Iris pigment epithelial cell (primary cell): ENCODE measurements at regions not wholly inside any gene's neighbourhood (a gene's known extent, or its start where the extent isn't known, plus 50 kb on each side); places are given as distances from the start of the nearest gene placed in this dataset.

ENCODE experiments used
- DNase-seq: peaks from one replicate; pipeline ENCODE4 v3.0.0-alpha.2; 2011; ENCODE audit warnings: low read depth

DNA sequence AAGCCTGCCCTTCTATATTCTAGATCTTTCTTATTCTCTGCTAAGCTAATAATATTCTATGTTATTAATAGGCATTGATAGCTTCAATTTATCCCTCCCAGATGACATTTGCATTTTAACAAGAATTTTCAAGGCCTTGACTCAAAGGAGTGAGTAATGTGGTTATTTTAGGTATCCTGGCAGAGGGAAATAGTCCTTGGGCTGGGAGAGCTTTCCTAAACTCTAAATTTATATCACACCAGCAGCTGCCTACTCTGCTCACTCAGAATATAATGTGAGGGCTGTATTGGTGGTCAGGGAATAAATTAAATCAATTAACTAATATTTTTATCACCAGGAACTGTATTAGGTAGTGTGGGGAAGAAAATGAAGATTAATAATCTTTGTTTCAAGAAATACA, 74.8 kb upstream of the ADAM23 start:
- DNase-seq = no peak

DNA sequence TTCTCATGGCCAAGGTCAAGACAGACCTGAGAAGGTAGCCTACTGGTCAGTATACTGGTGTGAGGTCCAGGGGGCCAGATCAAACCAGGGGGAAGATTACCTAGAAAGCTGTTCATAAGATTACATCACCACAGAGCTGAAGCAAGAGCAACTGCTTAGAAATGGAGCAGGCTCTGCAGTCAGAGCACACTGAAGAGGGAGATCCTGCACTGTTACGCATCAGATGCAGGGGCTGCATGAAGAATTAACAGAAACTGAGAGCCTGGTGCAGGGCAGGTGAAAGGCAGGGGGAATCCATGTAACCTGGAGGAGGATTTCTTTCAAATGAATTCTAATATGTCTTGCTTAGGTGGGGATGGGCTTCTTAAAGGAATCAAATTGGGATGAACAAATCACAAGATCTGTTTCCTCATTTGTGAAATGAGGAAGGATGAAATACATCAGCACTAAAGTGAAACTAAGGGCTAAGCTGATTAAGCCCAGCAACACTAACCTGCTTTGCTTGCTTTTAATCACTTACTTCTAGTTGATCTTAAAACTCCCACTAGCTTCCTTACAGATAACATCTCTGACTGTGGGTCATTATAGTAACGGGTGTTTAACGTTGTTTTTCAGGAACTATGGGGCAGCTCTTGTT, 74.3 kb upstream of the ADAM23 start:
- peak; percentile 7 for DNase-seq

- no peak for DNase-seq
Observed at GRCh38 chr2:206375956-206376355, 67.4 kb upstream of the ADAM23 start.

DNA sequence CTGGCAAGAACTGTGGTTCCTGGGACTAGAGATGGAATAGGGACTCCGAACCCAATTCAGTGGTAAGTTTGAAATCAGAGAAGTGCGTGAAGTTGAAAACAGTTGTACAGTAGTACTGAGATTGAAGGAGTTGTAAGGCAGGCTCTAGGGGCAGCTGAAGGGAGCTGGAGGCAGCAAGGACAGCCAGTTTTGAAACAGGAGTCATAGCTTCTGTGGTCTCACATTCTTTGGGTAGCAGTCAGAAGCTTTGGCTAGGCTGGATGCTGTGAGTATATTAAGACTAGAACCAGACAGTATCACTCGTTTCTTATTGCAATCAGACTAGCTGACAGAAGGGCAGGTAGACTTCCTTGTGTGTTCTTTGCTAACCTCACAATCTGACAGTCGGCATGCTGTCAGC, 64.5 kb upstream of the ADAM23 start:
- DNase-seq = peak; percentile 67

DNA sequence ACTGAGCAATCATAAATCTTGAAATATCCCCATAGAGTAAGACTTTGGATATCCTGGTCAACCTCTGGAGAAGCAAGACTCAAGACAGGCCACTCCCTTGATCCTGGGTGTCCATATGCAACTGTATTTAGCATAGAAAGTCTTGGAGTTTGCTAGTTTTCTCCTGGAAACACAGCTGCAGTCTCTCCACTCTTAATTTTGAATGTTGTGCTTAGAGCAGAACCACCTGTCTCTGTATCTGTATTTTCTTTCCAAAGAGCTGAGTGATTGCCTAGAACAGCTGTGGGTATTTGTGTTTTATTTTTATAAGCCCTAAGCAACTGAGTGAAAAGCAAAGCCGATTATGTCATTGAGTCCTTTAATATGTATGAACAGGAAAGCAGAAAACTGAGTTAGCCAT, 64.1 kb upstream of the ADAM23 start:
- DNase-seq = no peak

GRCh38 chr2:206379886-206380285, 63.4 kb upstream of the ADAM23 start:
- DNase-seq = no peak

GRCh38 chr2:206381881-206382280, 61.5 kb upstream of the ADAM23 start:
- DNase-seq = no peak

- no peak for DNase-seq
Observed at GRCh38 chr2:206383669-206384068, 59.7 kb upstream of the ADAM23 start.

DNA sequence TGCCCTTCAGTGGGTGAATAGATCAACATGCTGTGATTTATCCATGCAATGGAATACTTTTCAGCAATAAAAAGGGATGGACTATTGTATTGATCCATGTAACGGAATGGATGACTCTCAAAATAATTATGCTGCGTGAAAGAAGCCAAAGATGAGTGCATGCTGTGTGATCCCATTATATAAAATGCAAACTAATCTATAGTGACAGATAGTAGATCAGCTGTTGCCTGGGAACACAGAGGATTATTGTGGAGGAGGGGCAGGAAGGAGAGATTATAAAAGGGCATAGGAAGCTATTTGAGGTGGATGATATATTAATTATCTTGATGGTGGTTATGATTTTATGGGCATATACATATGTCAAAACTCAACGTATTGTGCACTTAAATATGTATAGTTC, 55.5 kb upstream of the ADAM23 start:
- no peak for DNase-seq

DNA sequence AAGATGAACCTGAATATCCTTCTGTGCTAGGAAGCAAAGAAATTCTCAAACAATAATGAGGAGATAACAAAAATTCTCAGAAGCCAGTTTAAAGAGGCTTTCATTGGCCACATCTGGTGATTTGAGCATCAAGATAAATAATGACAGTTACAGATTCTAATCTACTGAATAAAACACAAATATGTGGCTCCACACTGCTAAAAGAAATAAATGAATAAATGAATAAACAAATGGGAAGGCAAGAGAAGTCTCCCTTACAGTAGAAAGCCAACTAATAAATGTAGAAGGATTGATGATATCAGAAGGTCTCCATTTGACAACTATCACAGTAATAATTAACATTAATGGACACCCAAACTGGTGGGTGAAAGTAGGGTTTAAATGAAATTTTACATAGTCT, 54.6 kb upstream of the ADAM23 start:
- DNase-seq = no peak

GRCh38 chr2:206389164-206389563, 54.2 kb upstream of the ADAM23 start:
- DNase-seq = no peak

DNA sequence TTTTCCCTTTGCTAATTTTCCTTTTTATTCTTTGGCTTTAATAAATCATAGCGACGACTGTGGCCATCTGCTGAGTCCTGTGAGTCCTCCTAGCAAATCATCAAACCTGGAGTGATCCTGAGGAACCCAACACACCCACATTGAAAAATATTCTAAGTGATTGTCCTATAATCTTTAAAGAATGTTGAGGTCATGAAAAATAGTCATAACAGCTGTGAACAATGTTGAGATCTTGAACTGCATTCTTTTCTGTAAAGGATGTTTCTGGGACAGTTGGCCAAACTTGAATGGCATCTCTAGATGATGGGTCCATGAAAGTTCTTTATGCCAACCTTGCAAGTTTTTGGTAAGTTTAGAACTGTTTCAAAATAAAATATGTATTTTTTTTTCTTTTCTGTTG, 53.2 kb upstream of the ADAM23 start:
- DNase-seq = no peak

- DNase-seq = peak; percentile 74
Observed at GRCh38 chr2:206392118-206392517, 51.2 kb upstream of the ADAM23 start.
